ENCODE measurements at regions not wholly inside any gene's neighbourhood (a gene's known extent, or its start where the extent isn't known, plus 50 kb on each side); places are given as distances from the start of the nearest gene placed in this dataset.

DNA sequence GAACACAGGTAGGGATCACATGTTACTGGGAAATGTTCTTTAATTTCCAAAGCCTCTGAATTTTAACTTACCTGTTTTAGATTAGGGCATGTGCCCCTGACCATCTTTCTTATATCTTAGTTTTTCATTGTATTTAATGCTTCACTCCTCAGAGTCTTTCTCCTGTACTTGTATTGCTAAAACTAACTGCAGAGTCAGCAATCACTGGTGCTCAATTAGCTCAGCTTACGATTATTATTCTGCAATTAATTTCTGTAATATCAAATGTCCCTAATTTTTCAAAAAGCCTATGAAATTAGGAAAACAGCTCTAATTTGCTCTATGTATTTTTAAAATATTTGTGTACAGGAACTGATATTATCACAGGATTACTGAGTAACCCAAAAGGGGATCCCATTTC, 693.2 kb upstream of the SLC8A1 start:
- TF ChIP-seq, protein P1, sequence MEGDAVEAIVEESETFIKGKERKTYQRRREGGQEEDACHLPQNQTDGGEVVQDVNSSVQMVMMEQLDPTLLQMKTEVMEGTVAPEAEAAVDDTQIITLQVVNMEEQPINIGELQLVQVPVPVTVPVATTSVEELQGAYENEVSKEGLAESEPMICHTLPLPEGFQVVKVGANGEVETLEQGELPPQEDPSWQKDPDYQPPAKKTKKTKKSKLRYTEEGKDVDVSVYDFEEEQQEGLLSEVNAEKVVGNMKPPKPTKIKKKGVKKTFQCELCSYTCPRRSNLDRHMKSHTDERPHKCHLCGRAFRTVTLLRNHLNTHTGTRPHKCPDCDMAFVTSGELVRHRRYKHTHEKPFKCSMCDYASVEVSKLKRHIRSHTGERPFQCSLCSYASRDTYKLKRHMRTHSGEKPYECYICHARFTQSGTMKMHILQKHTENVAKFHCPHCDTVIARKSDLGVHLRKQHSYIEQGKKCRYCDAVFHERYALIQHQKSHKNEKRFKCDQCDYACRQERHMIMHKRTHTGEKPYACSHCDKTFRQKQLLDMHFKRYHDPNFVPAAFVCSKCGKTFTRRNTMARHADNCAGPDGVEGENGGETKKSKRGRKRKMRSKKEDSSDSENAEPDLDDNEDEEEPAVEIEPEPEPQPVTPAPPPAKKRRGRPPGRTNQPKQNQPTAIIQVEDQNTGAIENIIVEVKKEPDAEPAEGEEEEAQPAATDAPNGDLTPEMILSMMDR (IDR thresholded peaks at IDR 0.05), result no peak
- no peak for TF ChIP-seq POLR2A (IDR thresholded peaks at IDR 0.05)
